ENCODE measurements at regions not wholly inside any gene's neighbourhood (a gene's known extent, or its start where the extent isn't known, plus 50 kb on each side); places are given as distances from the start of the nearest gene placed in this dataset.

GRCh38 chr3:177516158-177517011 is 319.1 kb upstream of the TBL1XR1 start:
- no peak for DNase-seq

- no peak for DNase-seq
Observed at GRCh38 chr3:177517906-177518305, 320.6 kb upstream of the TBL1XR1 start.

- no peak for DNase-seq
Observed at GRCh38 chr3:177519588-177519987, 322.3 kb upstream of the TBL1XR1 start.

- DNase-seq = peak; percentile 9
Observed at GRCh38 chr3:177521305-177521704, 324.0 kb upstream of the TBL1XR1 start.

- no peak for DNase-seq
Observed at GRCh38 chr3:177522051-177522450, 324.8 kb upstream of the TBL1XR1 start.

- DNase-seq = no peak
Observed at GRCh38 chr3:177523067-177523675, 325.9 kb upstream of the TBL1XR1 start.

GRCh38 chr3:177523872-177524438 is 326.7 kb upstream of the TBL1XR1 start:
- DNase-seq = no peak

- no peak for DNase-seq
Observed at GRCh38 chr3:177524742-177525141, 327.5 kb upstream of the TBL1XR1 start.

- no peak for DNase-seq
Observed at GRCh38 chr3:177525414-177525813, 328.1 kb upstream of the TBL1XR1 start.

- DNase-seq = no peak
Observed at GRCh38 chr3:177525987-177526712, 328.9 kb upstream of the TBL1XR1 start.

- DNase-seq = no peak
Observed at GRCh38 chr3:177527182-177527581, 329.9 kb upstream of the TBL1XR1 start.

- DNase-seq = no peak
Observed at GRCh38 chr3:177528306-177529070, 331.2 kb upstream of the TBL1XR1 start.

- no peak for DNase-seq
Observed at GRCh38 chr3:177529071-177529550, 331.8 kb upstream of the TBL1XR1 start.

- no peak for DNase-seq
Observed at GRCh38 chr3:177529716-177530335, 332.5 kb upstream of the TBL1XR1 start.

GRCh38 chr3:177530908-177531307 is 333.6 kb upstream of the TBL1XR1 start:
- DNase-seq = no peak

- no peak for DNase-seq
Observed at GRCh38 chr3:177536873-177537272, 339.6 kb upstream of the TBL1XR1 start.

- no peak for DNase-seq
Observed at GRCh38 chr3:177537612-177538011, 340.3 kb upstream of the TBL1XR1 start.

GRCh38 chr3:177538048-177538749 is 340.9 kb upstream of the TBL1XR1 start:
- DNase-seq = no peak

GRCh38 chr3:177538750-177539730 is 341.8 kb upstream of the TBL1XR1 start:
- no peak for DNase-seq

- DNase-seq = no peak
Observed at GRCh38 chr3:177541541-177541940, 344.3 kb upstream of the TBL1XR1 start.

Measured in COR-L47 (cell line).